ENCODE measurements at regions not wholly inside any gene's neighbourhood (a gene's known extent, or its start where the extent isn't known, plus 50 kb on each side); places are given as distances from the start of the nearest gene placed in this dataset.
"Not testable (repeated sequence)": the region's sequence is repeated elsewhere in the genome, so short reads cannot be mapped to it uniquely, and the experiment has no call there.

GRCh38 chr6:11326116-11326515 lies 93.6 kb upstream of the NEDD9 start:
- no peak for DNase-seq (ENCODE audit: low read depth)

- DNase-seq (ENCODE audit: low read depth) = no peak
Observed at GRCh38 chr6:11324453-11325015, 92.1 kb upstream of the NEDD9 start.

GRCh38 chr6:11323666-11324452 lies 91.4 kb upstream of the NEDD9 start:
- DNase-seq (ENCODE audit: low read depth) = no peak

GRCh38 chr6:11322252-11322885 lies 89.9 kb upstream of the NEDD9 start:
- DNase-seq (ENCODE audit: low read depth) = no peak

GRCh38 chr6:11320914-11321597 lies 88.6 kb upstream of the NEDD9 start:
- DNase-seq (ENCODE audit: low read depth) = no peak

- DNase-seq (ENCODE audit: low read depth) = peak; percentile 24
Observed at GRCh38 chr6:11318835-11319813, 86.7 kb upstream of the NEDD9 start.

- peak; percentile 97 for DNase-seq (ENCODE audit: low read depth)
Observed at GRCh38 chr6:11317885-11318771, 85.7 kb upstream of the NEDD9 start.

GRCh38 chr6:11315743-11316437 lies 83.4 kb upstream of the NEDD9 start:
- peak; percentile 92 for DNase-seq (ENCODE audit: low read depth)

- no peak for DNase-seq (ENCODE audit: low read depth)
Observed at GRCh38 chr6:11313207-11313606, 80.7 kb upstream of the NEDD9 start.

GRCh38 chr6:11311970-11312369 lies 79.5 kb upstream of the NEDD9 start:
- DNase-seq (ENCODE audit: low read depth) = no peak

- DNase-seq (ENCODE audit: low read depth) = peak; percentile 23
Observed at GRCh38 chr6:11309947-11310665, 77.6 kb upstream of the NEDD9 start.

GRCh38 chr6:11307226-11307625 lies 74.8 kb upstream of the NEDD9 start:
- peak; percentile 72 for DNase-seq (ENCODE audit: low read depth)

GRCh38 chr6:11304946-11305345 lies 72.5 kb upstream of the NEDD9 start:
- no peak for DNase-seq (ENCODE audit: low read depth)

- DNase-seq (ENCODE audit: low read depth) = not testable (repeated sequence)
Observed at GRCh38 chr6:11299876-11300428, 67.5 kb upstream of the NEDD9 start.

- not testable (repeated sequence) for DNase-seq (ENCODE audit: low read depth)
Observed at GRCh38 chr6:11299421-11299784, 66.9 kb upstream of the NEDD9 start.

- DNase-seq (ENCODE audit: low read depth) = no peak
Observed at GRCh38 chr6:11298651-11299420, 66.4 kb upstream of the NEDD9 start.

- DNase-seq (ENCODE audit: low read depth) = no peak
Observed at GRCh38 chr6:11297376-11297729, 64.9 kb upstream of the NEDD9 start.
